ENCODE measurements at regions not wholly inside any gene's neighbourhood (a gene's known extent, or its start where the extent isn't known, plus 50 kb on each side); places are given as distances from the start of the nearest gene placed in this dataset.

GRCh38 chr4:154961263-154961662 lies 180.2 kb downstream of the RBM46 start:
- no peak overlapping the region for H3K27ac ChIP-seq
- TF ChIP-seq EZH2 (IDR thresholded peaks at IDR 0.05; ENCODE audit: borderline replicate concordance) (no peak), EZH2phosphoT487 (IDR thresholded peaks at IDR 0.05; ENCODE audit: low read depth, severe bottlenecking, unreplicated experiment) (no peak)
- TF ChIP-seq, protein P1, sequence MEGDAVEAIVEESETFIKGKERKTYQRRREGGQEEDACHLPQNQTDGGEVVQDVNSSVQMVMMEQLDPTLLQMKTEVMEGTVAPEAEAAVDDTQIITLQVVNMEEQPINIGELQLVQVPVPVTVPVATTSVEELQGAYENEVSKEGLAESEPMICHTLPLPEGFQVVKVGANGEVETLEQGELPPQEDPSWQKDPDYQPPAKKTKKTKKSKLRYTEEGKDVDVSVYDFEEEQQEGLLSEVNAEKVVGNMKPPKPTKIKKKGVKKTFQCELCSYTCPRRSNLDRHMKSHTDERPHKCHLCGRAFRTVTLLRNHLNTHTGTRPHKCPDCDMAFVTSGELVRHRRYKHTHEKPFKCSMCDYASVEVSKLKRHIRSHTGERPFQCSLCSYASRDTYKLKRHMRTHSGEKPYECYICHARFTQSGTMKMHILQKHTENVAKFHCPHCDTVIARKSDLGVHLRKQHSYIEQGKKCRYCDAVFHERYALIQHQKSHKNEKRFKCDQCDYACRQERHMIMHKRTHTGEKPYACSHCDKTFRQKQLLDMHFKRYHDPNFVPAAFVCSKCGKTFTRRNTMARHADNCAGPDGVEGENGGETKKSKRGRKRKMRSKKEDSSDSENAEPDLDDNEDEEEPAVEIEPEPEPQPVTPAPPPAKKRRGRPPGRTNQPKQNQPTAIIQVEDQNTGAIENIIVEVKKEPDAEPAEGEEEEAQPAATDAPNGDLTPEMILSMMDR (IDR thresholded peaks at IDR 0.05; ENCODE audit: poor library complexity): no peak
- H3K4me3 ChIP-seq: no peak overlapping the region
- no peaks in the 10 kb centered on the region for H3K36me3 ChIP-seq (replicated peaks; ENCODE audit: insufficient read depth, low read depth)
- 35% methylated on average over 1 of the region's 1 CpG for WGBS (ENCODE audit: low lambda C conversion rate, missing lambda C conversion rate)
- H4K20me1 ChIP-seq (ENCODE audit: insufficient read depth, poor library complexity, severe bottlenecking): no peaks in the 10 kb centered on the region
- H3K4me2 ChIP-seq: no peak overlapping the region
- peaks cover 6% of the 10 kb centered on the region for H3K27me3 ChIP-seq
- H3K4me1 ChIP-seq (ENCODE audit: insufficient read depth): peaks cover 16% of the 10 kb centered on the region
- H3K79me2 ChIP-seq: no peaks in the 10 kb centered on the region
- H2AFZ ChIP-seq: no peak overlapping the region
- no peaks in the 10 kb centered on the region for H3K9me3 ChIP-seq (ENCODE audit: low read depth)
- no peak for DNase-seq (ENCODE audit: low spot score)
- H3K9me2 ChIP-seq (replicated peaks; ENCODE audit: insufficient read depth): no peaks in the 10 kb centered on the region

DNA sequence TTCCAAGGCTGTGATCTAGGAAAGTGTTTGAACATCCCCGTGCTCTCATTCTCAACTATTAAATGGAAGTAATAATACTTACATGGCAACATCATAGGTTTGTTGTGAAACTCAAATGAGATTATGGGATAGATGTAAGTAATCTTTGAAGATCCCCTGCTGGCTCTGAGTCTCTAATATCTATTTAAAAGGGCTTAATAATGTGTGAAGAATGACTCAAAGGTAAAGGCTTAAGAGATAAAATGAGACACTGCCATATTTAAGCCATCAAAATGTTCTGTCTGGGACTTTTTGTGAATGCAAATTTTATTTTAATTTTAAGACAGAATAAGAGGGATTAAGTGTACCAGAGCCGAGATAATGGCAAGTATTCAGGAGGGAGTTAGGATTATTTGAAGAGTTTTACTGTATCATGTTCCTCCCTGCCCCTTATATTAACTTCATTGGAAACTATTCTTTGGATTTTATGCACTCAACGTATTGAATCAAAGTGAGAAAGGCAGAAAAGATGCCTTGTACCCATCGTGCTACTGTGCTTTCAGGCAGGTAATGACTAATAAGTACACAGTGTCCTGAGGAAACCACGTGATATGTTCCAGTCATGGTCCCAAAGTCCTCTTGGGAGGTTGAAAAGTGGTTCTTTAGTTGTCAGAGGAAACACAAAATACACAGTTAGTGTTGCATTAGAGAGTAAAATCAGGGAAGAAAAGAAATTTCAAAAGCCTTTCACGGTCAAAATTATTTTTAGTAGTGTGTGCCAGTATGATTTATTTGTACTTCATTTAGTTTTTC lies 192.4 kb downstream of the RBM46 start:
- no peak overlapping the region for H2AFZ ChIP-seq
- no peaks in the 10 kb centered on the region for H3K79me2 ChIP-seq
- no peaks in the 10 kb centered on the region for H3K27me3 ChIP-seq
- no peaks in the 10 kb centered on the region for H3K36me3 ChIP-seq (replicated peaks; ENCODE audit: insufficient read depth, low read depth)
- H4K20me1 ChIP-seq (ENCODE audit: insufficient read depth, poor library complexity, severe bottlenecking): no peaks in the 10 kb centered on the region
- TF ChIP-seq, protein P1 (IDR thresholded peaks at IDR 0.05; ENCODE audit: poor library complexity): no peak
- TF ChIP-seq EZH2 (IDR thresholded peaks at IDR 0.05; ENCODE audit: borderline replicate concordance) (no peak), EZH2phosphoT487 (IDR thresholded peaks at IDR 0.05; ENCODE audit: low read depth, severe bottlenecking, unreplicated experiment) (no peak)
- H3K9me3 ChIP-seq (ENCODE audit: low read depth): no peaks in the 10 kb centered on the region
- H3K4me2 ChIP-seq: no peak overlapping the region
- no peaks in the 10 kb centered on the region for H3K9me2 ChIP-seq (replicated peaks; ENCODE audit: insufficient read depth)
- 58% methylated on average over 6 of the region's 6 CpGs for WGBS (ENCODE audit: low lambda C conversion rate, missing lambda C conversion rate)
- no peaks in the 10 kb centered on the region for H3K4me1 ChIP-seq (ENCODE audit: insufficient read depth)
- no peak overlapping the region for H3K4me3 ChIP-seq
- DNase-seq (ENCODE audit: low spot score): peak; percentile 62
- peak overlapping the region; percentile 67 for H3K27ac ChIP-seq

GRCh38 chr4:154977228-154977627 lies 196.2 kb downstream of the RBM46 start:
- no peaks in the 10 kb centered on the region for H4K20me1 ChIP-seq (ENCODE audit: insufficient read depth, poor library complexity, severe bottlenecking)
- no peak overlapping the region for H3K4me3 ChIP-seq
- TF ChIP-seq EZH2phosphoT487 (IDR thresholded peaks at IDR 0.05; ENCODE audit: low read depth, severe bottlenecking, unreplicated experiment) (no peak), EZH2 (IDR thresholded peaks at IDR 0.05; ENCODE audit: borderline replicate concordance) (no peak)
- TF ChIP-seq, protein P1 (IDR thresholded peaks at IDR 0.05; ENCODE audit: poor library complexity): no peak
- no peak overlapping the region for H3K27ac ChIP-seq
- no peak overlapping the region for H2AFZ ChIP-seq
- H3K4me2 ChIP-seq: no peak overlapping the region
- H3K9me3 ChIP-seq (ENCODE audit: low read depth): no peaks in the 10 kb centered on the region
- H3K79me2 ChIP-seq: no peaks in the 10 kb centered on the region
- WGBS (ENCODE audit: low lambda C conversion rate, missing lambda C conversion rate): 88% methylated on average over 6 of the region's 6 CpGs
- H3K9me2 ChIP-seq (replicated peaks; ENCODE audit: insufficient read depth): no peaks in the 10 kb centered on the region
- H3K4me1 ChIP-seq (ENCODE audit: insufficient read depth): no peaks in the 10 kb centered on the region
- H3K27me3 ChIP-seq: no peaks in the 10 kb centered on the region
- no peaks in the 10 kb centered on the region for H3K36me3 ChIP-seq (replicated peaks; ENCODE audit: insufficient read depth, low read depth)
- no peak for DNase-seq (ENCODE audit: low spot score)

Measured in hepatocyte (in vitro differentiated cells).